ENCODE measurements at regions not wholly inside any gene's neighbourhood (a gene's known extent, or its start where the extent isn't known, plus 50 kb on each side); places are given as distances from the start of the nearest gene placed in this dataset.
"Not testable (repeated sequence)": the region's sequence is repeated elsewhere in the genome, so short reads cannot be mapped to it uniquely, and the experiment has no call there.

DNA sequence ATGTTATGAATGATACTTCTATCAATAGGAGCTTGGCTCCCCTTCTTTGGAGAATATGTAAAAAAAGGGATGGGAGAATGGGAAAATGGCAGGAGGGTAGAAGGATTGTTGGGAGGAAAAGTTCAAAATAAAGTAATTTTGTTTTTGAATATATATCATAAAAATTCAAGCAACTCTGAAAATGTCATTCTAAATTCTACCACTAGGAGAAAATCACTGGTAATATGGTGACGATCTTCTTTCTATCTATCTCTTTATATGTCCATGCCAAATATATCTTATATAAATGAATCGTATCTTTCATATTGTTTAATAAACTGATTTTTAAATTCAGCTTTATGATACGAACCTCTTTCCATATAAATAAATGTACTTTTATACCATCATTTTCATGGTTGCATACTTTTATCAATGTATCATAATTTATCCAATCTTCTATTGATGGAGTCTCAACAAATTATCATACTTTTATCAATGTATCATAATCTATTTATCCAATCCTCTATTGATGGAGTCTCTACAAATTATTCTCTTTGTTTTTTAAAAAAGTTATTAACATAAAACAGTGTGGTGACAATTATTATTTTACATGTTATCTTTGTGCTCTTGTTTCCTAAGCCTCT lies 73.7 kb upstream of the MARK1 start:
- peaks cover 12% of the 10 kb centered on the region for H3K9me3 Mint-ChIP-seq
- H3K36me3 Mint-ChIP-seq, result no peaks in the 10 kb centered on the region
- no peak overlapping the region for H3K27ac Mint-ChIP-seq
- TF ChIP-seq CTCF (IDR thresholded peaks at IDR 0.05; ENCODE audit: unreplicated experiment), result peak; percentile 66
- H3K4me3 Mint-ChIP-seq, result no peak overlapping the region
- H3K4me1 Mint-ChIP-seq, result peaks cover 24% of the 10 kb centered on the region
- DNase-seq (ENCODE audit: low spot score in 2 of 2, unreplicated experiment in 2 of 2), result no peak
- H3K27me3 Mint-ChIP-seq (ENCODE audit: low read depth), result no peaks in the 10 kb centered on the region

- no peak overlapping the region for H3K4me3 Mint-ChIP-seq
- DNase-seq (ENCODE audit: low spot score in 2 of 2, unreplicated experiment in 2 of 2), result no peak
- no peak overlapping the region for H3K27ac Mint-ChIP-seq
- no peak for TF ChIP-seq CTCF (IDR thresholded peaks at IDR 0.05; ENCODE audit: unreplicated experiment)
- H3K9me3 Mint-ChIP-seq, result peaks cover 12% of the 10 kb centered on the region
- H3K36me3 Mint-ChIP-seq, result no peaks in the 10 kb centered on the region
- no peaks in the 10 kb centered on the region for H3K27me3 Mint-ChIP-seq (ENCODE audit: low read depth)
- H3K4me1 Mint-ChIP-seq, result peaks cover 17% of the 10 kb centered on the region
These were observed 74.6 kb upstream of the MARK1 start for GRCh38 chr1:220453371-220453770.

DNA sequence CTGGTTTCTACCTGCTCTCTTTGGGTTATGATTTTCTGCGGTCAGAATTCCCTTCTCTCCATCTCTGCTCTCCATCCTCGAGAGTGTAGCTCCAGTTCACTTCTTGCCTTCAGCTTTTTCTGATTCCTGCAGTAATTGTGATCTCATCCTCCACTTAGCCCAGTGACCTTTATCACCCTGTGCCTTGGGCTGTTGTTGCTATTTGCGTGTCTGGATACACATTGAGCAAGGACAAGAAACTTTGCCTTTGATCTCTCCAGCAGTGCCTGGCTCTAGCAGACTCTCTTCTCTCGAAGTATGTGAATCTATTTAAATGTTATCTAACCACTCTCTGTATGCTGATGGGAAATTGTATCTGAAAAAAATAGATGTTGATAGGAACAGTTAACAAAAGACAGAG lies 76.4 kb upstream of the MARK1 start:
- H3K4me1 Mint-ChIP-seq, result peaks cover 9% of the 10 kb centered on the region
- TF ChIP-seq CTCF (IDR thresholded peaks at IDR 0.05; ENCODE audit: unreplicated experiment), result no peak
- H3K9me3 Mint-ChIP-seq, result peaks cover 14% of the 10 kb centered on the region
- no peaks in the 10 kb centered on the region for H3K27me3 Mint-ChIP-seq (ENCODE audit: low read depth)
- DNase-seq (ENCODE audit: low spot score in 2 of 2, unreplicated experiment in 2 of 2), result no peak
- H3K4me3 Mint-ChIP-seq, result no peak overlapping the region
- H3K36me3 Mint-ChIP-seq, result no peaks in the 10 kb centered on the region
- peak overlapping the region; percentile 0 for H3K27ac Mint-ChIP-seq

- Mint-ChIP-seq H3K4me1 (peaks cover 9% of the 10 kb centered on the region), H3K9me3 (peaks cover 14% of the 10 kb centered on the region), H3K4me3 (no peak overlapping the region), H3K27ac (no peak overlapping the region), H3K27me3 (ENCODE audit: low read depth) (no peaks in the 10 kb centered on the region), H3K36me3 (no peaks in the 10 kb centered on the region)
- no peak for TF ChIP-seq CTCF (IDR thresholded peaks at IDR 0.05; ENCODE audit: unreplicated experiment)
- no peak for DNase-seq (ENCODE audit: low spot score in 2 of 2, unreplicated experiment in 2 of 2)
These were observed 77.0 kb upstream of the MARK1 start for GRCh38 chr1:220450927-220451326.

DNA sequence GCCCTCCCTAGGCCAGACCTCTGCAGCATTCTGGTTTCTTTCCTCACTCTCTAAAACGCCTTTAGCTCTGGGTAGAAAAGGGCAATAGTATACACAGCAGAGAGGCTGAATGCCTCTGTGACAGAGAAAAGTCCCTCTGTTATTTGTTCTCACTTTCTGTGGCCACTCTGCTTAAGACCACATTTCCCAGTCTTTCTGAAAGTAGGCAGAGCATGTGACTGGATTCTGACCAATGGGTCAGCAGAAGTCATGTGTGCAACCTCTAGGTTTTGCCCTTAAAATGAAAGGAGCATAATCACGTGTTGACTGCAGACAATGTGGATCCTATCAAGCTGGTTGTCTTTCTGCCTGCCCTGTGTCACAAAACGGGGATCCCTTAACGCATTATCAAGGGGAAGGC lies 79.7 kb upstream of the MARK1 start:
- Mint-ChIP-seq H3K36me3 (peaks cover 9% of the 10 kb centered on the region), H3K4me1 (peaks cover 9% of the 10 kb centered on the region), H3K9me3 (peaks cover 27% of the 10 kb centered on the region), H3K27ac (no peak overlapping the region), H3K27me3 (ENCODE audit: low read depth) (no peaks in the 10 kb centered on the region), H3K4me3 (no peak overlapping the region)
- DNase-seq (ENCODE audit: low spot score in 2 of 2, unreplicated experiment in 2 of 2), result no peak
- TF ChIP-seq CTCF (IDR thresholded peaks at IDR 0.05; ENCODE audit: unreplicated experiment), result no peak

DNA sequence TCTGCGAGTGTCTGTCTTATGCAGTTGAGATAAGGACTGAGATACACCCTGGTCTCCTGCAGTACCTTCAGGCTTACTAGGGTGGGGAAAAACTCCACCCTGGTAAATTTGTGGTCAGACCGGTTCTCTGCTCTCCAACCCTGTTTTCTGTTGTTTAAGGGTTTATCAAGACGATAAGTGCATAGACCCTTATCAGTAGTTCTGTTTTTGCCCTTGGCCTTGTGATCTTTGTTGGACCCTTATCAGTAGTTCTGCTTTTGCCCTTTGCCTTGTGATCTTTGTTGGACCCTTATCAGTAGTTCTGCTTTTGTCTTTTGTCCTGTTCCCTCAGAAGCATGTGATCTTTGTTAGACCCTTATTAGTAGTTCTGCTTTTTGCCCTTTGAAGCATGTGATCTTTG lies 83.3 kb upstream of the MARK1 start:
- not testable (repeated sequence) for H3K27me3 Mint-ChIP-seq (ENCODE audit: low read depth); H3K4me1 Mint-ChIP-seq; H3K36me3 Mint-ChIP-seq; H3K27ac Mint-ChIP-seq; DNase-seq (ENCODE audit: low spot score in 2 of 2, unreplicated experiment in 2 of 2); H3K4me3 Mint-ChIP-seq
- peaks cover 36% of the 10 kb centered on the region for H3K9me3 Mint-ChIP-seq
